H1 (cell line): ENCODE measurements at regions not wholly inside any gene's neighbourhood (a gene's known extent, or its start where the extent isn't known, plus 50 kb on each side); places are given as distances from the start of the nearest gene placed in this dataset.

Experiments
- CTBP2 ChIP-seq: IDR thresholded peaks from 2 replicates; pipeline ENCODE4 v1.7.0; 2011; ENCODE audit warnings: borderline replicate concordance, mild to moderate bottlenecking, moderate library complexity, mixed read lengths, low read length; ENCODE audit not compliant: insufficient read depth, insufficient read length
- TAF1 ChIP-seq: IDR thresholded peaks from 2 replicates; pipeline ENCODE4 v1.6.1; 2011; ENCODE audit warnings: mild to moderate bottlenecking, low read depth, low read length
- TBP ChIP-seq: IDR thresholded peaks from 2 replicates; pipeline ENCODE4 v1.6.1; 2011; ENCODE audit warnings: low read depth, low read length, improper control_type of control experiment
- TF ChIP-seq, protein P1 (sequence below): IDR thresholded peaks from 2 replicates; pipeline ENCODE4 v1.6.1; 2011; ENCODE audit warnings: low read length, improper control_type of control experiment

DNA sequence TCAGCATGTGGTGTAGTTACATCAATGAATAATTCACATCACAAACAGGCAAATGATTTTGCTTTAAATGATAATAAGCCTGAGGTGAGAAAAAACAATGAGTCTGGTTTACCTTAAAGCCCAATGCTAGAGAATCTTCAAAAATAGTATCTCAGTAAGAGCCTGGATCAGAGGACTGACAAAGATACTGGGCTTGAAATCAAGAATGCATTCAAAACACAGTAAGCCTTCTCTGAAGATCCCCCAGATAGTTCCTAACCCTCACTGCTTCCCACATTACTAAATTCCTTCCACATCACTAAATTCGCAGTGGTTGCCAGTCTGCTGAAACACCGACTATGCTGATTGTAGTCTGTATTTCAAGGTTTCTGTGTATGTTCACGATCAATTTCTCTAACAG is 514.9 kb downstream of the SUCLG1 start (continued):
- TF ChIP-seq TBP (no peak), CTBP2 (no peak), TAF1 (no peak)
- TF ChIP-seq, protein P1, sequence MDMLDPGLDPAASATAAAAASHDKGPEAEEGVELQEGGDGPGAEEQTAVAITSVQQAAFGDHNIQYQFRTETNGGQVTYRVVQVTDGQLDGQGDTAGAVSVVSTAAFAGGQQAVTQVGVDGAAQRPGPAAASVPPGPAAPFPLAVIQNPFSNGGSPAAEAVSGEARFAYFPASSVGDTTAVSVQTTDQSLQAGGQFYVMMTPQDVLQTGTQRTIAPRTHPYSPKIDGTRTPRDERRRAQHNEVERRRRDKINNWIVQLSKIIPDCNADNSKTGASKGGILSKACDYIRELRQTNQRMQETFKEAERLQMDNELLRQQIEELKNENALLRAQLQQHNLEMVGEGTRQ, result no peak
